Erythroblast (primary cell): ENCODE measurements at regions not wholly inside any gene's neighbourhood (a gene's known extent, or its start where the extent isn't known, plus 50 kb on each side); places are given as distances from the start of the nearest gene placed in this dataset.

Experiments
- DNase-seq, 2 experiments: peaks; one replicate each; lab custom pipeline; 2025; lab: John Stamatoyannopoulos, UW
- GATA1 ChIP-seq: IDR thresholded peaks from 2 replicates; pipeline ENCODE4 v1.6.1; 2011; ENCODE audit warnings: low read depth, mild to moderate bottlenecking, control low read depth, low read length, moderate library complexity
- POLR2A ChIP-seq: IDR thresholded peaks from 2 replicates; pipeline ENCODE4 v1.6.1; 2011; ENCODE audit warnings: mild to moderate bottlenecking, low read length

GRCh38 chr1:219264561-219264960 lies 90.9 kb downstream of the LYPLAL1 start:
- no peak for DNase-seq
- TF ChIP-seq GATA1 (no peak), POLR2A (no peak)
